OCI-LY1 (cell line): ENCODE measurements at regions not wholly inside any gene's neighbourhood (a gene's known extent, or its start where the extent isn't known, plus 50 kb on each side); places are given as distances from the start of the nearest gene placed in this dataset.

Source experiments
- H2AFZ ChIP-seq: fragments of 200-600 bp; sonication (generic), shearing (Covaris generic); 2 replicates; pipeline ENCODE4 v1.6.0; 2014; ENCODE audit warnings: antibody characterized with exemption, mild to moderate bottlenecking, low read length
- H3F3A ChIP-seq: fragments of 200-600 bp; sonication (generic), shearing (Covaris generic); 2 replicates; pipeline ENCODE4 v1.6.0; 2014; ENCODE audit warnings: mild to moderate bottlenecking, antibody characterized with exemption, low read length, moderate library complexity; ENCODE audit not compliant: insufficient read depth
- H3K27ac ChIP-seq: fragments of 200-600 bp; sonication (generic); 2 replicates; pipeline ENCODE4 v1.5.1; 2014; ENCODE audit warnings: low read length, mixed run types, mild to moderate bottlenecking, low read depth; ENCODE audit not compliant: poor library complexity, severe bottlenecking
- H3K27me3 ChIP-seq: fragments of 200-600 bp; sonication (generic); 2 replicates; pipeline ENCODE4 v1.6.0; 2014; ENCODE audit warnings: antibody characterized with exemption, mild to moderate bottlenecking, low read length, moderate library complexity; ENCODE audit not compliant: insufficient read depth
- H3K36me3 ChIP-seq: fragments of 200-600 bp; sonication (generic); 2 replicates; pipeline ENCODE4 v1.6.1; 2014; ENCODE audit warnings: mild to moderate bottlenecking, antibody characterized with exemption, low read length, moderate library complexity, mixed read lengths; ENCODE audit not compliant: insufficient read depth
- H3K4me1 ChIP-seq: fragments of 200-600 bp; sonication (generic); 2 replicates; pipeline ENCODE4 v1.5.1; 2014; ENCODE audit warnings: mild to moderate bottlenecking, low read length, moderate library complexity; ENCODE audit not compliant: insufficient read depth, severe bottlenecking
- H3K4me2 ChIP-seq: fragments of 200-600 bp; sonication (generic), shearing (Covaris generic); 2 replicates; pipeline ENCODE4 v1.6.1; 2014; ENCODE audit warnings: low read length
- H3K4me3 ChIP-seq: fragments of 200-600 bp; sonication (generic); 2 replicates; pipeline ENCODE4 v1.5.1; 2014; ENCODE audit warnings: low read length, low read depth, mild to moderate bottlenecking, mixed read lengths; ENCODE audit not compliant: poor library complexity, severe bottlenecking
- H3K79me2 ChIP-seq: fragments of 200-600 bp; shearing (Covaris generic); 2 replicates; pipeline ENCODE4 v1.6.1; 2016; ENCODE audit warnings: mixed run types, low read length, mixed read lengths; ENCODE audit not compliant: insufficient read depth
- H3K9ac ChIP-seq: fragments of 200-600 bp; sonication (generic), shearing (Covaris generic); 2 replicates; pipeline ENCODE4 v1.6.1; 2014; ENCODE audit warnings: mild to moderate bottlenecking, low read length, mixed read lengths
- H3K9me2 ChIP-seq: fragments of 200-600 bp; sonication (generic), shearing (Covaris generic); 2 replicates; pipeline ENCODE4 v1.6.1; 2014; ENCODE audit warnings: low read depth, mild to moderate bottlenecking, low read length, mixed read lengths
- H3K9me3 ChIP-seq: fragments of 200-600 bp; shearing (Covaris generic); 2 replicates; pipeline ENCODE4 v1.6.1; 2014; ENCODE audit warnings: low read length, mixed read lengths
- H4K20me1 ChIP-seq: fragments of 200-600 bp; sonication (generic), shearing (Covaris generic); 2 replicates; pipeline ENCODE4 v1.6.0; 2016; ENCODE audit warnings: mild to moderate bottlenecking, low read length; ENCODE audit not compliant: insufficient read depth
- CTCF ChIP-seq: fragments of 200-600 bp; sonication (generic), shearing (Covaris generic); IDR thresholded peaks from 2 replicates; pipeline ENCODE4 v1.5.1; 2017; ENCODE audit warnings: mild to moderate bottlenecking, antibody characterized with exemption, low read length, moderate library complexity, mixed read lengths
- EZH2 ChIP-seq: fragments of 200-600 bp; sonication (generic), shearing (Covaris generic); IDR thresholded peaks from 2 replicates; pipeline ENCODE4 v1.8.0; 2017; ENCODE audit warnings: borderline replicate concordance, mixed run types, mild to moderate bottlenecking, antibody characterized with exemption, low read length, moderate library complexity, mixed read lengths

DNA sequence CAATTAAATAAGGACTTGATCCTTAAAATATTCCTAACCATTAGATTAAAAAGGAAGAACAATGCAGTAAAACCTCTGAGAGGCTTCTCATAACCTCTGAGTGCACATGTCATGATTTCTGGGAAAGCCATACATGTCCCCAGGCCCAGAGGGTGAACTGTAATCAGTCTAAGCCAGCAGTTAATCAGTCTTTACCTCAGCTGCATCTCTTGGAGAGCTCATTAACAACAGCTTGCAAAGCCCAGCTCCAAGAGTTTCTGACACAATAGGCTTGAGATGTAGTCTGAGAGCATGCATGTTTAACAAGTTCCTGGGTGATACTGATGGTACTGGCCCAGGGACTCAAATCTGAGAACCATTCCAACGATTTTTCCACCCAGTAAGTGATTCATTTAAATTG, 392.1 kb downstream of the DNAH5 start:
- H3K9me3 ChIP-seq = no peaks in the 10 kb centered on the region

DNA sequence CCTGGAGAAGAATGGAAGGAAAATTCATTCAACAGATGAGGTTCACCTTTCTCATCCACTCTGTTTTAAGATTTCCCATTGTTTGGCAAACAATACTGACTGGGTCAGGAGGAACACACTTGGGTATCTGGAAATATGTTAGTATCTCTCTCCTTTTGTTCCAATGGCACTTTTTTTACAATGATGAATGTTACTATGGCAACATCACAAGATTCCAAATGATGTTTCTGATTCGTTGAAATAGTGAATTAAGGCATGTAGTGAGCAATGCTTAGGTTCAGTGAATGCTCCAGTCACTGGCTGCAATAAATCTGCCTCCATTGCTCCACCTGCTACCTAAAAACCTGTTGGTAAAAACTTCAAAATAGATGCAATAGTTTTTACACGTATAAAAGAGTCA, 392.8 kb downstream of the DNAH5 start:
- Histone ChIP-seq H4K20me1 (no peaks in the 10 kb centered on the region), H2AFZ (no peak overlapping the region), H3K36me3 (no peaks in the 10 kb centered on the region), H3K27me3 (no peaks in the 10 kb centered on the region), H3K9me3 (no peaks in the 10 kb centered on the region), H3K4me2 (no peak overlapping the region), H3K9ac (no peak overlapping the region), H3K9me2 (no peaks in the 10 kb centered on the region), H3K27ac (no peak overlapping the region), H3K4me3 (no peak overlapping the region), H3K79me2 (no peaks in the 10 kb centered on the region), H3F3A (no peaks in the 10 kb centered on the region), H3K4me1 (no peaks in the 10 kb centered on the region)
- TF ChIP-seq CTCF (no peak), EZH2 (no peak)

More for the DNA sequence above, 392.1 kb downstream of the DNAH5 start:
- Histone ChIP-seq H3K27ac (no peak overlapping the region), H4K20me1 (no peaks in the 10 kb centered on the region), H3K9me2 (no peaks in the 10 kb centered on the region), H3F3A (no peaks in the 10 kb centered on the region), H3K27me3 (no peaks in the 10 kb centered on the region), H3K4me3 (no peak overlapping the region), H2AFZ (no peak overlapping the region), H3K4me1 (no peaks in the 10 kb centered on the region), H3K9ac (no peak overlapping the region), H3K4me2 (no peak overlapping the region), H3K79me2 (no peaks in the 10 kb centered on the region), H3K36me3 (no peaks in the 10 kb centered on the region)
- TF ChIP-seq CTCF (no peak), EZH2 (no peak)

DNA sequence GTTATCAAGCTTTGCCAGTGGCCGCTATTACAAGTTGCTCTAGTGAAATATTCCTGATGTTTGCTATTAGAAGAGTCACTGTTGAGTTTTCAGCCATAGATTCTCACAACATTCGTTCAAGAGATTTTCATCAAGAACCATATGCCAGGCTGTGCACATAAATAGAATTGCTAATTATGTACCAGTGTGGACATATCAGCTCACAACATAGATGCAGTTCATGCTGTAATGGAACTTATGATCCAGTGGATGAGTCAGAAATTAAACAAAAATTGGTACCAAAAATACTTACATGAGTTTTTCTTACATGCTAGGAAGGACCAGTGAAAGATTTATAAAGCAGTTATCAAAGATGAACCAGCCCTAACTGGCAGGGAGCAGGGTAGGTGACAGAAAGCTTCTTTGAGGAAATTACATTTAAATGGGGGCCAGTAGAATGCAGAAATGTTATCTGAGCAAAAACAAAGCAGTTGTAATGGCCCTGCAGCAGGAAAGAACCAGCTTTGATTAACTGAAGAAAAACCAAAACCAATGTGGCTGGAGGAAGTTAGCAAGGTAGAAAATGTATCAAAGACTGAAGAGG, 404.2 kb downstream of the DNAH5 start:
- H3F3A ChIP-seq = no peaks in the 10 kb centered on the region
- H3K36me3 ChIP-seq = no peaks in the 10 kb centered on the region
- no peaks in the 10 kb centered on the region for H3K79me2 ChIP-seq
- H4K20me1 ChIP-seq = no peaks in the 10 kb centered on the region
- no peak overlapping the region for H3K9ac ChIP-seq
- H3K4me2 ChIP-seq = no peak overlapping the region
- no peaks in the 10 kb centered on the region for H3K4me1 ChIP-seq
- no peaks in the 10 kb centered on the region for H3K27me3 ChIP-seq
- H3K4me3 ChIP-seq = no peak overlapping the region
- no peak overlapping the region for H2AFZ ChIP-seq
- no peak for TF ChIP-seq EZH2
- H3K27ac ChIP-seq = no peak overlapping the region
- H3K9me3 ChIP-seq = no peaks in the 10 kb centered on the region
- no peaks in the 10 kb centered on the region for H3K9me2 ChIP-seq

DNA sequence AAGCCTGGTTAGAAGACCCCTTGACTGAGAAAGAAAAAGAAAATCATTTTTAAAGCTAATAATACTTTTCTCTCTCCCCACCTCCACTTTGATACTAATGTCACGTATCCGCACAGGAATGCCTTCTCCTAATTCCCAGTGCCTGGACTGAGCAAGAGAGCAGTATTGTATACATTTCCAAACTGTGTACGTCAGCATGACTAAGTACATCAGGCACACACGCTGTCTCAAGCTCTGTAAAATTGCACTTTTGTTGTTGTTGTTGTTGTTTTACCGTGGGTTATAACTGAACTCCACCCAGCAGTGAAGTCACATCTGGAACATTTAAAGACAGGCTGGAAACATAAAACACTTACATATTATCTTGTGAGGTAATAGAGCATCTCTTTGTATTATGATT, 407.6 kb downstream of the DNAH5 start:
- Histone ChIP-seq H3K4me2 (no peak overlapping the region), H3K4me3 (no peak overlapping the region), H3K9ac (no peak overlapping the region), H2AFZ (no peak overlapping the region), H3K36me3 (no peaks in the 10 kb centered on the region), H3K79me2 (no peaks in the 10 kb centered on the region), H3K4me1 (no peaks in the 10 kb centered on the region), H3K27ac (no peak overlapping the region), H4K20me1 (no peaks in the 10 kb centered on the region), H3K9me2 (no peaks in the 10 kb centered on the region), H3K9me3 (no peaks in the 10 kb centered on the region), H3F3A (no peaks in the 10 kb centered on the region), H3K27me3 (no peaks in the 10 kb centered on the region)
- TF ChIP-seq CTCF = no peak
- no peak for TF ChIP-seq EZH2
